ENCODE measurements at regions not wholly inside any gene's neighbourhood (a gene's known extent, or its start where the extent isn't known, plus 50 kb on each side); places are given as distances from the start of the nearest gene placed in this dataset.

GRCh38 chr16:51337662-51338061 lies 186.6 kb upstream of the SALL1 start:
- peak; percentile 46 for TF ChIP-seq CTCF (IDR thresholded peaks at IDR 0.05; ENCODE audit: unreplicated experiment)
- Mint-ChIP-seq H3K27me3 (peaks cover 20% of the 10 kb centered on the region), H3K27ac (no peak overlapping the region), H3K4me3 (ENCODE audit: low read depth) (no peak overlapping the region), H3K36me3 (ENCODE audit: insufficient read depth) (no peaks in the 10 kb centered on the region), H3K4me1 (ENCODE audit: low read depth) (peaks cover under 1% of the 10 kb centered on the region), H3K9me3 (ENCODE audit: low read depth) (peaks cover under 1% of the 10 kb centered on the region)
- DNase-seq (ENCODE audit: low spot score, unreplicated experiment): no peak

- Mint-ChIP-seq H3K27ac (no peak overlapping the region), H3K4me1 (ENCODE audit: low read depth) (peaks cover 1% of the 10 kb centered on the region), H3K4me3 (ENCODE audit: low read depth) (no peak overlapping the region), H3K36me3 (ENCODE audit: insufficient read depth) (no peaks in the 10 kb centered on the region), H3K9me3 (ENCODE audit: low read depth) (peaks cover 4% of the 10 kb centered on the region), H3K27me3 (peaks cover 19% of the 10 kb centered on the region)
- DNase-seq (ENCODE audit: low spot score, unreplicated experiment): no peak
- TF ChIP-seq CTCF (IDR thresholded peaks at IDR 0.05; ENCODE audit: unreplicated experiment): no peak
Observed at GRCh38 chr16:51328733-51329132, 177.7 kb upstream of the SALL1 start.

GRCh38 chr16:51327001-51327400 lies 175.9 kb upstream of the SALL1 start:
- Mint-ChIP-seq H3K4me3 (ENCODE audit: low read depth) (no peak overlapping the region), H3K36me3 (ENCODE audit: insufficient read depth) (no peaks in the 10 kb centered on the region), H3K27ac (no peak overlapping the region), H3K27me3 (peaks cover 26% of the 10 kb centered on the region), H3K4me1 (ENCODE audit: low read depth) (no peaks in the 10 kb centered on the region), H3K9me3 (ENCODE audit: low read depth) (no peaks in the 10 kb centered on the region)
- TF ChIP-seq CTCF (IDR thresholded peaks at IDR 0.05; ENCODE audit: unreplicated experiment): no peak
- no peak for DNase-seq (ENCODE audit: low spot score, unreplicated experiment)

GRCh38 chr16:51326131-51326856 lies 175.2 kb upstream of the SALL1 start:
- Mint-ChIP-seq H3K36me3 (ENCODE audit: insufficient read depth) (no peaks in the 10 kb centered on the region), H3K27me3 (peaks cover 33% of the 10 kb centered on the region), H3K27ac (no peak overlapping the region), H3K4me1 (ENCODE audit: low read depth) (no peaks in the 10 kb centered on the region), H3K4me3 (ENCODE audit: low read depth) (no peak overlapping the region), H3K9me3 (ENCODE audit: low read depth) (no peaks in the 10 kb centered on the region)
- TF ChIP-seq CTCF (IDR thresholded peaks at IDR 0.05; ENCODE audit: unreplicated experiment): no peak
- no peak for DNase-seq (ENCODE audit: low spot score, unreplicated experiment)

- no peaks in the 10 kb centered on the region for H3K4me1 Mint-ChIP-seq (ENCODE audit: low read depth)
- H3K36me3 Mint-ChIP-seq (ENCODE audit: insufficient read depth): no peaks in the 10 kb centered on the region
- no peak overlapping the region for H3K27ac Mint-ChIP-seq
- peaks cover 3% of the 10 kb centered on the region for H3K9me3 Mint-ChIP-seq (ENCODE audit: low read depth)
- DNase-seq (ENCODE audit: low spot score, unreplicated experiment): no peak
- no peak overlapping the region for H3K4me3 Mint-ChIP-seq (ENCODE audit: low read depth)
- peaks cover 43% of the 10 kb centered on the region for H3K27me3 Mint-ChIP-seq
- no peak for TF ChIP-seq CTCF (IDR thresholded peaks at IDR 0.05; ENCODE audit: unreplicated experiment)
Observed at GRCh38 chr16:51321251-51321650, 170.2 kb upstream of the SALL1 start.
